HEK293 (cell line): ENCODE measurements at regions not wholly inside any gene's neighbourhood (a gene's known extent, or its start where the extent isn't known, plus 50 kb on each side); places are given as distances from the start of the nearest gene placed in this dataset.

Source experiments
- SP2 ChIP-seq: fragments of 450-650 bp; formaldehyde crosslinking; IDR thresholded peaks from 2 replicates; pipeline ENCODE4 v1.5.1; 2016; ENCODE audit warnings: missing biosample characterization, missing genetic modification characterization
- ZBTB49 ChIP-seq: fragments of 450-650 bp; formaldehyde crosslinking; IDR thresholded peaks from 2 replicates; pipeline ENCODE4 v1.5.1; 2016; ENCODE audit warnings: missing biosample characterization, missing genetic modification characterization, low read depth
- ZNF114 ChIP-seq: fragments of 450-650 bp; formaldehyde crosslinking; IDR thresholded peaks from 2 replicates; pipeline ENCODE4 v1.5.0; 2017; ENCODE audit warnings: missing biosample characterization, missing genetic modification characterization
- ZNF362 ChIP-seq: fragments of 450-650 bp; formaldehyde crosslinking; IDR thresholded peaks from 2 replicates; pipeline ENCODE4 v1.5.1; 2016; ENCODE audit warnings: missing biosample characterization, missing genetic modification characterization
- ZNF449 ChIP-seq: fragments of 450-650 bp; formaldehyde crosslinking; IDR thresholded peaks from 2 replicates; pipeline ENCODE4 v1.5.1; 2017; ENCODE audit warnings: missing biosample characterization, mild to moderate bottlenecking, missing genetic modification characterization, moderate library complexity

- TF ChIP-seq ZNF362 (tag by site-specific recombination) (no peak), ZNF449 (tag by site-specific recombination) (no peak), SP2 (tag by site-specific recombination) (no peak), ZBTB49 (tag by site-specific recombination) (no peak), ZNF114 (tag by site-specific recombination) (no peak)
These were observed 70.7 kb upstream of the ANKRD17 start for GRCh38 chr4:73329300-73329699.
